Vagina (tissue), 2 donors: ENCODE measurements at regions not wholly inside any gene's neighbourhood (a gene's known extent, or its start where the extent isn't known, plus 50 kb on each side); places are given as distances from the start of the nearest gene placed in this dataset.

Experiments used
- DNase-seq, 2 donors: peaks; one replicate each; pipeline ENCODE4 v3.0.0-alpha.2; 2017; ENCODE audit errors: extremely low spot score in 2 of 2
- H3K27ac ChIP-seq: fragments of 200-600 bp; sonication (generic); one replicate; pipeline ENCODE4 v1.5.1; 2019
- H3K27me3 ChIP-seq: fragments of 200-600 bp; sonication (generic); one replicate; pipeline ENCODE4 v1.5.1; 2019
- H3K36me3 ChIP-seq, 2 donors: fragments of 200-600 bp; sonication (generic); one replicate each; pipeline ENCODE4 v1.5.1; 2017 to 2019
- H3K4me1 ChIP-seq: fragments of 200-600 bp; sonication (generic); one replicate; pipeline ENCODE4 v1.5.1; 2019
- H3K4me3 ChIP-seq, 2 donors: fragments of 200-600 bp; sonication (generic); 1 replicate in 1 of 2; 2 replicates in 1 of 2; pipeline ENCODE4 v1.5.1; 2016 to 2019
- H3K9me3 ChIP-seq: fragments of 200-600 bp; sonication (generic); one replicate; pipeline ENCODE4 v1.5.1; 2019
- POLR2A ChIP-seq, 2 donors: fragments of 450-650 bp; IDR thresholded peaks; one replicate each; pipeline ENCODE4 v1.6.1; 2017; ENCODE audit warnings: antibody characterized with exemption in 2 of 2, mild to moderate bottlenecking in 2 of 2, moderate library complexity in 2 of 2
- POLR2AphosphoS5 ChIP-seq, 2 donors: sonication (generic); formaldehyde crosslinking; IDR thresholded peaks; one replicate each; pipeline ENCODE4 v1.9.0; 2017; ENCODE audit warnings: antibody characterized with exemption in 2 of 2, mild to moderate bottlenecking in 2 of 2, low read depth in 1 of 2; ENCODE audit not compliant: insufficient read depth in 1 of 2
- intact Hi-C: fragments of 100-400 bp; cut with DNase I; formaldehyde crosslinking; loops from one replicate; pipeline ENCODE4 v1.15.1; 2023
- TF ChIP-seq, protein P1 (sequence below), 3 experiments: fragments of 450-650 bp in 2 of 3; fragments of 200-600 bp in 1 of 3; sonication (generic) in 1 of 3; IDR thresholded peaks; one replicate each; pipeline ENCODE4 v1.5.1; 2017 to 2019; ENCODE audit warnings: antibody characterized with exemption in 3 of 3, mild to moderate bottlenecking in 2 of 3, moderate library complexity in 2 of 3

DNA sequence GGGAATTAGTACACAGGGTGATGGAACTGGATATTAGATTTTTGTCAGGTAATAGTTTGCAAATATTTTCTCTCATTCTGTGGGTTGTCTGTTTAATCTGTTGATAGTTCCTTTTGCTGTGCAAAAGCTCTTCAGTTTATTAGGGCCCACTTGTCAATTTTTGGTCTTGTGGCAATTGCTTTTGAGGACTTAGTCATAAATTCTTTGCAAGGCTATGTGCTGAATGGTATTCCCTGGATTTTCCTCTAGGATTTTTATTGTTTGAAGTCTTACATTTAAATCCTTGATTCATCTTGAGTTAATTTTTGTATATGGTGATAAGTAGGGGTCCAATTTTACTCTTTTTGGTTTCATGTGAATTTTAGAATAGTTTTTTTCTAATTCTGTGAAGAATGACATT lies 111.3 kb downstream of the ARRDC4 start:
- no peak for DNase-seq
- Histone ChIP-seq H3K4me3 (no peak overlapping the region), H3K4me1 (peaks cover 9% of the 10 kb centered on the region), H3K9me3 (no peaks in the 10 kb centered on the region), H3K36me3 (no peaks in the 10 kb centered on the region), H3K27me3 (no peaks in the 10 kb centered on the region), H3K27ac (no peak overlapping the region)
- intact Hi-C loops = no loop called here
- no peak for TF ChIP-seq POLR2AphosphoS5 (IDR thresholded peaks at IDR 0.05; ENCODE audit: insufficient read depth in 1 of 2, low read depth in 1 of 2)
- no peak for TF ChIP-seq POLR2A (IDR thresholded peaks at IDR 0.05)
- TF ChIP-seq, protein P1, sequence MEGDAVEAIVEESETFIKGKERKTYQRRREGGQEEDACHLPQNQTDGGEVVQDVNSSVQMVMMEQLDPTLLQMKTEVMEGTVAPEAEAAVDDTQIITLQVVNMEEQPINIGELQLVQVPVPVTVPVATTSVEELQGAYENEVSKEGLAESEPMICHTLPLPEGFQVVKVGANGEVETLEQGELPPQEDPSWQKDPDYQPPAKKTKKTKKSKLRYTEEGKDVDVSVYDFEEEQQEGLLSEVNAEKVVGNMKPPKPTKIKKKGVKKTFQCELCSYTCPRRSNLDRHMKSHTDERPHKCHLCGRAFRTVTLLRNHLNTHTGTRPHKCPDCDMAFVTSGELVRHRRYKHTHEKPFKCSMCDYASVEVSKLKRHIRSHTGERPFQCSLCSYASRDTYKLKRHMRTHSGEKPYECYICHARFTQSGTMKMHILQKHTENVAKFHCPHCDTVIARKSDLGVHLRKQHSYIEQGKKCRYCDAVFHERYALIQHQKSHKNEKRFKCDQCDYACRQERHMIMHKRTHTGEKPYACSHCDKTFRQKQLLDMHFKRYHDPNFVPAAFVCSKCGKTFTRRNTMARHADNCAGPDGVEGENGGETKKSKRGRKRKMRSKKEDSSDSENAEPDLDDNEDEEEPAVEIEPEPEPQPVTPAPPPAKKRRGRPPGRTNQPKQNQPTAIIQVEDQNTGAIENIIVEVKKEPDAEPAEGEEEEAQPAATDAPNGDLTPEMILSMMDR (IDR thresholded peaks at IDR 0.05) = no peak

DNA sequence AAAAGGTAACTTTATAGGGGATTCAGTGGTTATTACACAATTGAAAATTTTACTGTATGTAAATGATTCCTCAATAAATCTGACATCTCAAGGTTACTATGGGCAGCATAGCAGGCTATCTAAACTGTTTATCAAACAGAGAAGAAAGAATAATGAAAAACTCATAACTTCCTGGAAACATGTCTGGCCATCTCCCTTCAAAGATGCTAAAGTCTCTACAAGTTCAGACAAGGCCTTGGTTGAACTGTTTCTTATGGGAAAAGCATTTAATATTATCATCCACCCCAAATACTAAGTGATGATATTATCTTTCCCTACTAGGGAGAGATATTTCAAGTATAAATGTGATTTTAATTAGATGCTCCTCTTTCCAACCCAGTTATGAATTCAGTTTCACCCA lies 114.9 kb downstream of the ARRDC4 start:
- no peak overlapping the region for H3K4me3 ChIP-seq
- H3K27me3 ChIP-seq = no peaks in the 10 kb centered on the region
- no peaks in the 10 kb centered on the region for H3K9me3 ChIP-seq
- no peak for TF ChIP-seq POLR2A (IDR thresholded peaks at IDR 0.05)
- TF ChIP-seq, protein P1 (IDR thresholded peaks at IDR 0.05) = no peak
- no peak for TF ChIP-seq POLR2AphosphoS5 (IDR thresholded peaks at IDR 0.05; ENCODE audit: insufficient read depth in 1 of 2, low read depth in 1 of 2)
- H3K27ac ChIP-seq = no peak overlapping the region
- no peaks in the 10 kb centered on the region for H3K36me3 ChIP-seq
- no peak for DNase-seq
- H3K4me1 ChIP-seq = peaks cover 14% of the 10 kb centered on the region
- intact Hi-C loops = no loop called here

DNA sequence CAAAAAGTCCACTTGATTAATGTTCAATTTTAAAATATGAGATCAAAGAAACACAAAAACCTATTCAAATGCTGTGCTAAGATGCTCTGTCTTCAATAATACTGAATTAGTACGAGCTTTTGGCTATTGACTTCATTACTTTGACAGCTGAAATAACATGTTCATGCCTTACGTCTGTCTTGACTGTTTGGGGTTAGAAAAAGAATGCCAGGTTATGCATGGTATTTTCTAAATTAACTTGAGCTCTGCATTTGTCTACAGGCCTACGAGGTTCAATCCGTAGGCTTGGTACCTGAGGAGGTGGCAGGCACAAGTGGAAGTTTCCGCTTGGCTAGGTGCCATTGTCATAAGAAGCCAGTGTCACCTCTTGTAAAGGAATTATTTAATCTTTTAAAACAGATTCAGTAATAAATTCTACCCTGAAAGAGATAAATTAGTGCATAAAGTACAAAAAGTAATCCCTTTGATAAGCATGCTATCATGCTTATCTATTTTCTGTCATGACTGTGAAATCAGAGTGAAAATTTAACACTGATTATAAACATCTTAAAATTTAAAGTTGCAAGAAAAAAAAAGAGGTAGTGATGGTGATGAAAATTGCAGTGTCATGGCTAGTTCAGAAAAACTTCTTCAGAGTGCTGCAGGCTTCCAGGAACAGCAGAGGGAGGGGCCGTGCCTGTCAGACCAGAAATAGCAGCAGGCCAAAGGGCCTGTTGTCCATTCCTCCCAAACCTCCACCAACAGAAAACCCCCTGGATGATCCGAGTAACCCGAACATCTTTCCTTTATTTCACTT lies 115.7 kb downstream of the ARRDC4 start:
- intact Hi-C loops = no loop called here
- H3K36me3 ChIP-seq = no peaks in the 10 kb centered on the region
- H3K4me3 ChIP-seq = no peak overlapping the region
- TF ChIP-seq POLR2AphosphoS5 (IDR thresholded peaks at IDR 0.05; ENCODE audit: insufficient read depth in 1 of 2, low read depth in 1 of 2) (no peak), POLR2A (IDR thresholded peaks at IDR 0.05) (no peak)
- TF ChIP-seq, protein P1 (IDR thresholded peaks at IDR 0.05) = no peak
- peaks cover 14% of the 10 kb centered on the region for H3K4me1 ChIP-seq
- peak overlapping the region; percentile 67 for H3K27ac ChIP-seq
- H3K9me3 ChIP-seq = no peaks in the 10 kb centered on the region
- DNase-seq = no peak
- H3K27me3 ChIP-seq = no peaks in the 10 kb centered on the region

DNA sequence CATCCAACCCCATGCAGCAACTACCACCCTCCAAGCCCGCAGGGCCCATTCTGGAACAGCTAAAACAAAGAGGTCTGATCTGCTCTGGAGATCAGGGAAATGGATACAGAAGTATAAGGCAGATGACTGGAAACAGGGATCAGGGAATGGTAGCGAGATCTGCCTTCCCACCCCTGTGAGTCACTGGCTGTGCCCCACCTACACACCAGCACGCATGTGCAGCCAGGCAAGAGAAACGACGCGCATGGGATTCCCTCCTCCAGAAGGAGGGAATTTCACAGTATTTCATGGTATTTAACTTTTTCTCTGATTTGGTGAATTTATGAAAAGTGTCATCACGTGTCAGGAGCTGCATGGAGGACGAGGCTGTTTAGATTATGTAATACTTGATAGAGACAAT lies 116.7 kb downstream of the ARRDC4 start:
- Histone ChIP-seq H3K4me3 (no peak overlapping the region), H3K36me3 (no peaks in the 10 kb centered on the region), H3K27me3 (no peaks in the 10 kb centered on the region), H3K27ac (peak overlapping the region; percentile 67), H3K4me1 (peaks cover 14% of the 10 kb centered on the region), H3K9me3 (no peaks in the 10 kb centered on the region)
- no peak for DNase-seq
- TF ChIP-seq, protein P1 (IDR thresholded peaks at IDR 0.05) = no peak
- peak in 1 of 2 donors; percentile 38 for TF ChIP-seq POLR2AphosphoS5 (IDR thresholded peaks at IDR 0.05; ENCODE audit: insufficient read depth in 1 of 2, low read depth in 1 of 2)
- intact Hi-C loops = no loop called here

DNA sequence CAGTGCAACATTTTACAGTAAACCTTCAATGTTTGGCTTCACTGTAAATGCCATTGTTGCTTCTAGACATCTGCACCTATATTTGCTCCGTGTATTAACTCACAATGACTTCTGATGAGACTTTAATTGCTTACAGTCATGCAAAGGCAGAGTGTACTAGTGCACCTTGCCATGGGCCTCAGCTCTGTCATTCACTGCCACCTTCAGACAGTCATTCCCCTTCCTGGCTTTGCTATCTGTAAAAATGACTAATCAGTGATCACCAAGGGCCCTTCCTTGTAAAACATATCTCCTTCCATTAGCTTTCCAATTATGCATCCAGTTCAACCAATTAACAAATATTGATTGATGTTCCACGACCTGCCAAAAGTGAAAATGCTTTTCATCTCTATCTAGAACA lies 120.3 kb downstream of the ARRDC4 start:
- no peaks in the 10 kb centered on the region for H3K27me3 ChIP-seq
- H3K36me3 ChIP-seq = no peaks in the 10 kb centered on the region
- DNase-seq = no peak
- H3K9me3 ChIP-seq = no peaks in the 10 kb centered on the region
- H3K4me3 ChIP-seq = no peak overlapping the region
- no peak for TF ChIP-seq POLR2A (IDR thresholded peaks at IDR 0.05)
- TF ChIP-seq POLR2AphosphoS5 (IDR thresholded peaks at IDR 0.05; ENCODE audit: insufficient read depth in 1 of 2, low read depth in 1 of 2) = no peak
- TF ChIP-seq, protein P1 (IDR thresholded peaks at IDR 0.05) = no peak
- intact Hi-C loops = no loop called here
- H3K4me1 ChIP-seq = peaks cover 14% of the 10 kb centered on the region
- H3K27ac ChIP-seq = no peak overlapping the region
